ENCODE measurements at regions not wholly inside any gene's neighbourhood (a gene's known extent, or its start where the extent isn't known, plus 50 kb on each side); places are given as distances from the start of the nearest gene placed in this dataset.
A peak's percentile ranks its signal among the peaks of the same experiment; 100 is the strongest.

DNA sequence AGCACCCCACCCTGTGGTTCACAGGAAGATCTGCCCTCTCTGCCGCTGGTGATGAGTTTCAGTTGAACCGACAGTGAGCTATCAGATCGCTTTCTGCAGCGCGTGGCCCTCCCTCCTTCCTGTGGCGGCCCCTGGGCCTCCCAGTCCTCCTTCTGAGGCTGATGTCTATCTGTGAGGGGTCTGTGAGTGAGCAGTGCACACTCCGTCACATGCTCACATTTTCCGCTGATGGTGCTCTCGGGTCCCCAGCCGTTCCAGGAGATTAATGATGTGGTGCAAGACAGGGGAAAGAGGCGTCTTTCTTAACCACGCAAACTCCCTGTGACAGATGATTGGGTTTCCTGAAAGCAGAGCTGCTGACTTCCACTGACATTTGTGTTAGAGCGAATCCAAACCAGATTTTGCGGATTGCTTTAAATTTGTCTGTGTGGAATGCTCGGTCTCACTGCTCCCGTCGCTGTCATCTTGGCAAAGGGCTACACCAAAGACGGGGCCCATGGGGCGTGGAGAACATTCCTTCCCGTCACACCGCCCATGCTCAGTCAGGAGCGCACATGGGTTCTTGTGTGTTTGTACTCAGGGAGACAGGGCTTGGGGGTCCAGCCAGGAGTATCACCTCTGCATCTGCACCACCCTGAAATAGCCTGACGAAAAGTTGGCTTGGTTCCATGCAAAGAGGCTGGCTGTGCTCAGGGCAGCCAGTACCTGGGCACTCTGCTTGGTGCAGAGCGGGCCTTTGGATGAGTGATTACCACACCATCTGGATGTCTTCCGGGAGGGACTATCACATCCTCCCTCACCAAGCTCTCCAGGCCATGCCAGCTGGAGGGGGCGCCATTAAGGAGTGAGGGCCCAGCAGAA is 154.7 kb upstream of the HS6ST1 start:
- DNase-seq (ENCODE audit: extremely low read depth, low read depth) = peak; percentile 45
- TF ChIP-seq, protein P1, sequence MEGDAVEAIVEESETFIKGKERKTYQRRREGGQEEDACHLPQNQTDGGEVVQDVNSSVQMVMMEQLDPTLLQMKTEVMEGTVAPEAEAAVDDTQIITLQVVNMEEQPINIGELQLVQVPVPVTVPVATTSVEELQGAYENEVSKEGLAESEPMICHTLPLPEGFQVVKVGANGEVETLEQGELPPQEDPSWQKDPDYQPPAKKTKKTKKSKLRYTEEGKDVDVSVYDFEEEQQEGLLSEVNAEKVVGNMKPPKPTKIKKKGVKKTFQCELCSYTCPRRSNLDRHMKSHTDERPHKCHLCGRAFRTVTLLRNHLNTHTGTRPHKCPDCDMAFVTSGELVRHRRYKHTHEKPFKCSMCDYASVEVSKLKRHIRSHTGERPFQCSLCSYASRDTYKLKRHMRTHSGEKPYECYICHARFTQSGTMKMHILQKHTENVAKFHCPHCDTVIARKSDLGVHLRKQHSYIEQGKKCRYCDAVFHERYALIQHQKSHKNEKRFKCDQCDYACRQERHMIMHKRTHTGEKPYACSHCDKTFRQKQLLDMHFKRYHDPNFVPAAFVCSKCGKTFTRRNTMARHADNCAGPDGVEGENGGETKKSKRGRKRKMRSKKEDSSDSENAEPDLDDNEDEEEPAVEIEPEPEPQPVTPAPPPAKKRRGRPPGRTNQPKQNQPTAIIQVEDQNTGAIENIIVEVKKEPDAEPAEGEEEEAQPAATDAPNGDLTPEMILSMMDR (IDR thresholded peaks at IDR 0.05; ENCODE audit: low read depth, low read length, missing control alignments) = no peak
- H3K4me3 ChIP-seq (replicated peaks; ENCODE audit: low read depth, low read length) = no peak overlapping the region

DNA sequence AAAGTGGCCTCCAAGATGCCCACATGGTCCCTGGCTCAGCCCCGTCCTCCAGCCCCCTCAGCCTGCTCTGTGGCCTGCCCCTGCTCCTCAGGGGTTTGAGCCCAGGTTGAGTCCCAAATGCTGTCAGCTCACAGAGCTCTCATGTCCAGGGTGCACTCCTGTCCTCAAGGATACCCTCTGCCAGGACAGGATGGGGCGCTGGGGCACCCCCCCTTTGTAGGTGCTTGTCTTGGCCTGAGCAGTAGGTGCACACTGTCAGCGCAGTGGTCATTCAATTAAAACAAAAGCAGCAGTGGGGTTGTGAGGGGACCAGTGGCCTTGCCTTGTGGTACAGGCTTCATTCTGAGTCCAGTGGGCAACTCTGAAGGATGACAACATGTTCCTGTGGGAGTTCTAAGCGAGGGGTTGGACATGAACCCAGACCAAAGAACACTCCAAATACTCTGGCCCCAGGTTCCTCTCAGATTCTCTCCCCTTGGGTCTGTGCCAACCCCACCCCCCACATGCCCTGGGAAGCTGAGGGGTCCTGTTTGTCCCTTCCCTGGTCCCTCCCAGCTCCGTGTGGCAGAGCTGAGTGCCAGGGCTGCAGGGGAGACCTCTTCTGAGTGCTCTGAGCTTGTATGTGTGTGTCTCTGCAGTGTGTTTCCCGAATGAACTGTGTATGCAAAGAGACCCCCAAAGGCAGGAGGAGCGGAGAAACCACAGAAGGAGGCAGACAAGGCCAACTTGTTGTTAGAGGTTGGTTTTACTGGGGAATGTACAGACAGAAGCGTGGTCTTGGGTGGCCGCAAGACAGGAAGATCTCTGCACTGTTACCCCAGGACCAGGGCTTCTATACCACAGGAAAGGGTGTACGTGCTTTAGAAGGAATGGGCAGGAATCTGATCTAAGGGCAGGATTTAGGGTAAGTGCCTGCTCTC is 155.6 kb upstream of the HS6ST1 start:
- no peak for DNase-seq (ENCODE audit: extremely low read depth, low read depth)
- TF ChIP-seq, protein P1 (IDR thresholded peaks at IDR 0.05; ENCODE audit: low read depth, low read length, missing control alignments) = no peak
- H3K4me3 ChIP-seq (replicated peaks; ENCODE audit: low read depth, low read length) = no peak overlapping the region

GRCh38 chr2:128474962-128475361 is 156.3 kb upstream of the HS6ST1 start:
- TF ChIP-seq, protein P1 (IDR thresholded peaks at IDR 0.05; ENCODE audit: low read depth, low read length, missing control alignments) = no peak
- H3K4me3 ChIP-seq (replicated peaks; ENCODE audit: low read depth, low read length) = no peak overlapping the region
- DNase-seq (ENCODE audit: extremely low read depth, low read depth) = no peak

- no peak for DNase-seq (ENCODE audit: extremely low read depth, low read depth)
- no peak overlapping the region for H3K4me3 ChIP-seq (replicated peaks; ENCODE audit: low read depth, low read length)
- TF ChIP-seq, protein P1 (IDR thresholded peaks at IDR 0.05; ENCODE audit: low read depth, low read length, missing control alignments) = no peak
Measured at GRCh38 chr2:128475427-128476211, 157.0 kb upstream of the HS6ST1 start.

- TF ChIP-seq, protein P1 (IDR thresholded peaks at IDR 0.05; ENCODE audit: low read depth, low read length, missing control alignments) = no peak
- H3K4me3 ChIP-seq (replicated peaks; ENCODE audit: low read depth, low read length) = no peak overlapping the region
- DNase-seq (ENCODE audit: extremely low read depth, low read depth) = no peak
Measured at GRCh38 chr2:128477026-128477820, 158.6 kb upstream of the HS6ST1 start.
